GM23248 (cell line): ENCODE measurements at regions not wholly inside any gene's neighbourhood (a gene's known extent, or its start where the extent isn't known, plus 50 kb on each side); places are given as distances from the start of the nearest gene placed in this dataset.

Experiments used
- DNase-seq: peaks from one replicate; pipeline ENCODE4 v3.0.0-alpha.2; 2015
- H2AFZ ChIP-seq: fragments of 200-600 bp; sonication (generic); 2 replicates; pipeline ENCODE4 v1.6.1; 2016; ENCODE audit warnings: antibody characterized with exemption
- H3F3A ChIP-seq: fragments of 200-600 bp; sonication (generic); 2 replicates; pipeline ENCODE4 v1.6.1; 2016; ENCODE audit warnings: mild to moderate bottlenecking, antibody characterized with exemption, mixed run types; ENCODE audit not compliant: insufficient read depth
- H3K27ac ChIP-seq: fragments of 200-600 bp; sonication (generic); 2 replicates; pipeline ENCODE4 v1.5.1; 2016; ENCODE audit warnings: mild to moderate bottlenecking
- H3K27me3 ChIP-seq: fragments of 200-600 bp; sonication (generic); replicated peaks from 2 replicates; pipeline ENCODE4 v1.6.1; 2016; ENCODE audit warnings: mild to moderate bottlenecking; ENCODE audit not compliant: insufficient read depth
- H3K36me3 ChIP-seq: fragments of 200-600 bp; sonication (generic); 2 replicates; pipeline ENCODE4 v1.6.1; 2016; ENCODE audit warnings: low read depth, mild to moderate bottlenecking
- H3K4me1 ChIP-seq: fragments of 200-600 bp; sonication (generic); 2 replicates; pipeline ENCODE4 v1.6.1; 2016; ENCODE audit warnings: mild to moderate bottlenecking; ENCODE audit not compliant: insufficient read depth
- H3K4me2 ChIP-seq: fragments of 200-600 bp; sonication (generic); one replicate; pipeline ENCODE4 v1.6.1; 2016; ENCODE audit warnings: mild to moderate bottlenecking; ENCODE audit not compliant: unreplicated experiment
- H3K4me3 ChIP-seq: fragments of 200-600 bp; sonication (generic); 2 replicates; pipeline ENCODE4 v1.5.1; 2016; ENCODE audit warnings: mild to moderate bottlenecking
- H3K79me2 ChIP-seq: fragments of 200-600 bp; sonication (generic); 2 replicates; pipeline ENCODE4 v1.6.1; 2016; ENCODE audit warnings: mild to moderate bottlenecking; ENCODE audit not compliant: insufficient read depth
- H3K9ac ChIP-seq: fragments of 200-600 bp; sonication (generic); 2 replicates; pipeline ENCODE4 v1.6.1; 2016; ENCODE audit warnings: mild to moderate bottlenecking
- H3K9me2 ChIP-seq: fragments of 200-600 bp; sonication (generic); 2 replicates; pipeline ENCODE4 v1.6.1; 2016; ENCODE audit warnings: mixed run types, mild to moderate bottlenecking, moderate library complexity; ENCODE audit not compliant: insufficient read depth
- H3K9me3 ChIP-seq: fragments of 200-600 bp; sonication (generic); one replicate; pipeline ENCODE4 v1.6.1; 2017; ENCODE audit warnings: low read depth
- H4K20me1 ChIP-seq: fragments of 200-600 bp; sonication (generic); 2 replicates; pipeline ENCODE4 v1.6.0; 2016; ENCODE audit not compliant: insufficient read depth
- EZH2 ChIP-seq: fragments of 200-600 bp; sonication (generic); IDR thresholded peaks from 2 replicates; pipeline ENCODE4 v1.6.1; 2018; ENCODE audit warnings: antibody characterized with exemption, mild to moderate bottlenecking; ENCODE audit not compliant: insufficient read depth, poor library complexity, severe bottlenecking
- EZH2phosphoT487 ChIP-seq: fragments of 200-600 bp; sonication (generic); IDR thresholded peaks from 2 replicates; pipeline ENCODE4 v1.6.1; 2018; ENCODE audit warnings: antibody characterized with exemption, moderate library complexity, mild to moderate bottlenecking, low read depth; ENCODE audit not compliant: insufficient read depth
- WGBS, 2 experiments: methylation state at CpG; one replicate each; pipeline ENCODE4 v1.1.6; 2015 to 2017; ENCODE audit warnings: low lambda C conversion rate in 2 of 2, low coverage in 1 of 2; ENCODE audit errors: missing lambda C conversion rate in 2 of 2; 5-methylcytosine and 5-hydroxymethylcytosine counted together
- in situ Hi-C: fragments of 300-500 bp; cut with MboI; formaldehyde crosslinking; loops from 2 replicates; pipeline ENCODE4 v1.15.0; 2020

GRCh38 chr13:89865164-89866064 lies 1482.1 kb upstream of the MIR17HG start:
- no peaks in the 10 kb centered on the region for H3F3A ChIP-seq
- no peak for DNase-seq
- H3K9me3 ChIP-seq = no peaks in the 10 kb centered on the region
- no peak for TF ChIP-seq EZH2
- no peak for TF ChIP-seq EZH2phosphoT487
- no peaks in the 10 kb centered on the region for H4K20me1 ChIP-seq
- no peak overlapping the region for H2AFZ ChIP-seq
- no peaks in the 10 kb centered on the region for H3K4me1 ChIP-seq
- in situ Hi-C loops = no loop called here
- no peaks in the 10 kb centered on the region for H3K9me2 ChIP-seq
- no peaks in the 10 kb centered on the region for H3K27me3 ChIP-seq
- H3K27ac ChIP-seq = no peak overlapping the region
- no peak overlapping the region for H3K9ac ChIP-seq
- H3K4me2 ChIP-seq = no peak overlapping the region
- H3K4me3 ChIP-seq = no peak overlapping the region
- H3K36me3 ChIP-seq = no peaks in the 10 kb centered on the region
- H3K79me2 ChIP-seq = no peaks in the 10 kb centered on the region
- WGBS, 2 experiments = 44 to 46% methylated on average over 5 of the region's 5 CpGs

- Histone ChIP-seq H2AFZ (no peak overlapping the region), H3K4me2 (no peak overlapping the region), H3K27me3 (no peaks in the 10 kb centered on the region), H3F3A (no peaks in the 10 kb centered on the region), H3K36me3 (no peaks in the 10 kb centered on the region), H3K9me3 (no peaks in the 10 kb centered on the region), H3K79me2 (no peaks in the 10 kb centered on the region), H3K9me2 (no peaks in the 10 kb centered on the region), H3K4me3 (no peak overlapping the region), H3K27ac (no peak overlapping the region), H3K4me1 (no peaks in the 10 kb centered on the region), H3K9ac (no peak overlapping the region), H4K20me1 (no peaks in the 10 kb centered on the region)
- no peak for DNase-seq
- TF ChIP-seq EZH2phosphoT487 = no peak
- TF ChIP-seq EZH2 = no peak
- in situ Hi-C loops = no loop called here
- WGBS, 2 experiments = 65 to 80% methylated on average over 1 of the region's 1 CpG
Measured at GRCh38 chr13:89869312-89869711, 1478.2 kb upstream of the MIR17HG start.

- Histone ChIP-seq H3K9ac (no peak overlapping the region), H3K27ac (no peak overlapping the region), H3K36me3 (no peaks in the 10 kb centered on the region), H3K9me2 (no peaks in the 10 kb centered on the region), H3K4me3 (no peak overlapping the region), H3K4me2 (no peak overlapping the region), H4K20me1 (no peaks in the 10 kb centered on the region), H2AFZ (no peak overlapping the region), H3F3A (no peaks in the 10 kb centered on the region), H3K79me2 (no peaks in the 10 kb centered on the region), H3K4me1 (no peaks in the 10 kb centered on the region), H3K9me3 (no peaks in the 10 kb centered on the region), H3K27me3 (no peaks in the 10 kb centered on the region)
- TF ChIP-seq EZH2 (no peak), EZH2phosphoT487 (no peak)
- in situ Hi-C loops = no loop called here
- 0 to 5% methylated on average over 1 of the region's 1 CpG for WGBS, 2 experiments
- no peak for DNase-seq
Measured at GRCh38 chr13:89878904-89879303, 1468.6 kb upstream of the MIR17HG start.

- no peaks in the 10 kb centered on the region for H3K36me3 ChIP-seq
- H3K27ac ChIP-seq = no peak overlapping the region
- H4K20me1 ChIP-seq = no peaks in the 10 kb centered on the region
- no peak overlapping the region for H3K9ac ChIP-seq
- TF ChIP-seq EZH2 (no peak), EZH2phosphoT487 (no peak)
- 67 to 73% methylated on average over 13 of the region's 13 CpGs for WGBS, 2 experiments
- no peaks in the 10 kb centered on the region for H3K79me2 ChIP-seq
- no peaks in the 10 kb centered on the region for H3K9me3 ChIP-seq
- no peaks in the 10 kb centered on the region for H3K27me3 ChIP-seq
- no peaks in the 10 kb centered on the region for H3F3A ChIP-seq
- H2AFZ ChIP-seq = no peak overlapping the region
- no peaks in the 10 kb centered on the region for H3K9me2 ChIP-seq
- no peaks in the 10 kb centered on the region for H3K4me1 ChIP-seq
- H3K4me2 ChIP-seq = no peak overlapping the region
- H3K4me3 ChIP-seq = no peak overlapping the region
- in situ Hi-C loops = no loop called here
- DNase-seq = no peak
Measured at GRCh38 chr13:89880201-89880600, 1467.3 kb upstream of the MIR17HG start.

DNA sequence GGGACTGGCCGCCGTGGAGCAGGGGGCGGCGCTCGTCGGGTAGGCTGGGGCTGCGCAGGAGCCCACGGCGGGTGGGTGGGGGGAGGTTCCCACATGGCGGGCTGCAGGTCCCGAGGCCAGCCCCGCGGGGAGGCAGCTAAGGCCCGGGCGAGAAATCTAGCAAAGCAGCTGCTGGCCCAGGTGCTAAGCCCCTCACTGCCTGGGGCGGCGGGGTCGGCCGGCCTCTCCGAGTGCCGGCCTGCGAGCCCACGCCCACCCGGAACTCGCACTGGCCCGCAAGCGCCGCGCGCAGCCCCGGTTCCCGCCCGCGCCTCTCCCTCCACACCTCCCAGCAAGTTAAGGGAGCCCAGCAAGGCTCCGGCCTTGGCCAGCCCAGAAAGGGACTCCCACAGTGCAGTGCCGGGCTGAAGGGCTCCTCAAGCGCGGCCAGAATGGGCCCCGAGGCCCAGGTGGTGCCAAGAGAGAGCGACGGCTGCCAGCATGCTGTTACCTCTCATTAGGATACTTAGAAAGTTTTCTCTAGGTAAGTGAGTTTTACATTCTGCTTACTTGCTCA lies 1463.5 kb upstream of the MIR17HG start:
- no peak overlapping the region for H3K4me3 ChIP-seq
- in situ Hi-C loops = no loop called here
- 81 to 84% methylated on average over 11 to 41 of the region's 41 CpGs for whole genome bisulfite sequencing, 2 experiments

More for the DNA sequence above, 1463.5 kb upstream of the MIR17HG start:
- Histone ChIP-seq H3F3A (no peaks in the 10 kb centered on the region), H4K20me1 (no peaks in the 10 kb centered on the region), H3K9me2 (no peaks in the 10 kb centered on the region), H3K9ac (no peak overlapping the region), H3K27ac (no peak overlapping the region), H3K79me2 (no peaks in the 10 kb centered on the region), H3K4me1 (no peaks in the 10 kb centered on the region), H2AFZ (no peak overlapping the region), H3K27me3 (no peaks in the 10 kb centered on the region), H3K36me3 (no peaks in the 10 kb centered on the region), H3K4me2 (no peak overlapping the region), H3K9me3 (no peaks in the 10 kb centered on the region)
- no peak for TF ChIP-seq EZH2phosphoT487
- no peak for TF ChIP-seq EZH2
- DNase-seq = no peak
